GM12878 (cell line): ENCODE measurements at regions not wholly inside any gene's neighbourhood (a gene's known extent, or its start where the extent isn't known, plus 50 kb on each side); places are given as distances from the start of the nearest gene placed in this dataset.

Source experiments
- CBFB ChIP-seq: IDR thresholded peaks from 2 replicates; pipeline ENCODE4 v1.6.1; 2016; ENCODE audit warnings: antibody characterized with exemption, low read depth
- CEBPB ChIP-seq, 2 experiments: fragments of 150-350 bp in 1 of 2; IDR thresholded peaks; 2 replicates each; pipeline ENCODE4 v1.6.1; 2012 to 2014; ENCODE audit warnings: low read depth in 2 of 2, low read length in 2 of 2, borderline replicate concordance in 1 of 2, inconsistent platforms in 1 of 2
- HDGF ChIP-seq: fragments of 450-650 bp; IDR thresholded peaks from 2 replicates; pipeline ENCODE4 v1.6.1; 2016; ENCODE audit warnings: antibody characterized with exemption
- JUND ChIP-seq: IDR thresholded peaks from 2 replicates; pipeline ENCODE4 v1.6.1; 2012; ENCODE audit warnings: low read depth, mild to moderate bottlenecking, low read length, improper control_type of control experiment, moderate library complexity
- MYC ChIP-seq: IDR thresholded peaks from 2 replicates; pipeline ENCODE4 v1.6.1; 2011; ENCODE audit warnings: mild to moderate bottlenecking, low read length, moderate library complexity, inconsistent platforms; ENCODE audit not compliant: insufficient read depth, insufficient replicate concordance, insufficient read length, severe bottlenecking
- NFIC ChIP-seq: IDR thresholded peaks from 2 replicates; pipeline ENCODE4 v1.6.1; 2012; ENCODE audit warnings: low read depth, mild to moderate bottlenecking, inconsistent platforms, low read length, moderate library complexity
- POLR2A ChIP-seq: IDR thresholded peaks from 2 replicates; pipeline ENCODE4 v1.6.1; 2011; ENCODE audit warnings: low read depth, mild to moderate bottlenecking, low read length
- SRF ChIP-seq, 2 experiments: IDR thresholded peaks; 2 replicates each; pipeline ENCODE4 v1.6.1; 2011; ENCODE audit warnings: low read depth in 2 of 2, low read length in 2 of 2, mild to moderate bottlenecking in 1 of 2, moderate library complexity in 1 of 2
- ZNF687 ChIP-seq: fragments of 450-650 bp; IDR thresholded peaks from 2 replicates; pipeline ENCODE4 v1.6.1; 2017; ENCODE audit warnings: mild to moderate bottlenecking, moderate library complexity
- TF ChIP-seq, protein P1 (sequence below): IDR thresholded peaks from 2 replicates; pipeline ENCODE4 v1.6.1; 2012; ENCODE audit warnings: low read depth, low read length, improper control_type of control experiment
- TF ChIP-seq, protein P2 (sequence below), 3 experiments: IDR thresholded peaks in 2 of 3; conservative IDR thresholded peaks in 1 of 3; 2 replicates each; pipeline ENCODE4 v1.5.1; 2011; ENCODE audit warnings: low read depth in 3 of 3, low read length in 3 of 3, mild to moderate bottlenecking in 3 of 3, control low read depth in 2 of 3, moderate library complexity in 2 of 3, inconsistent platforms in 1 of 3, mixed read lengths in 1 of 3; ENCODE audit not compliant: control insufficient read depth in 2 of 3, insufficient read depth in 1 of 3; ENCODE audit errors: extremely low read depth in 1 of 3

- TF ChIP-seq, protein P1, sequence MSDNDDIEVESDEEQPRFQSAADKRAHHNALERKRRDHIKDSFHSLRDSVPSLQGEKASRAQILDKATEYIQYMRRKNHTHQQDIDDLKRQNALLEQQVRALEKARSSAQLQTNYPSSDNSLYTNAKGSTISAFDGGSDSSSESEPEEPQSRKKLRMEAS: no peak
- TF ChIP-seq CBFB (no peak), ZNF687 (no peak), NFIC (no peak), CEBPB (IDR thresholded peaks at IDR 0.05; ENCODE audit: borderline replicate concordance in 1 of 2, low read depth in 2 of 2, low read length in 2 of 2) (no peak), POLR2A (no peak), MYC (no peak), SRF (IDR thresholded peaks at IDR 0.05; ENCODE audit: low read depth in 2 of 2, low read length in 2 of 2) (no peak), HDGF (no peak), JUND (no peak)
- TF ChIP-seq, protein P2, sequence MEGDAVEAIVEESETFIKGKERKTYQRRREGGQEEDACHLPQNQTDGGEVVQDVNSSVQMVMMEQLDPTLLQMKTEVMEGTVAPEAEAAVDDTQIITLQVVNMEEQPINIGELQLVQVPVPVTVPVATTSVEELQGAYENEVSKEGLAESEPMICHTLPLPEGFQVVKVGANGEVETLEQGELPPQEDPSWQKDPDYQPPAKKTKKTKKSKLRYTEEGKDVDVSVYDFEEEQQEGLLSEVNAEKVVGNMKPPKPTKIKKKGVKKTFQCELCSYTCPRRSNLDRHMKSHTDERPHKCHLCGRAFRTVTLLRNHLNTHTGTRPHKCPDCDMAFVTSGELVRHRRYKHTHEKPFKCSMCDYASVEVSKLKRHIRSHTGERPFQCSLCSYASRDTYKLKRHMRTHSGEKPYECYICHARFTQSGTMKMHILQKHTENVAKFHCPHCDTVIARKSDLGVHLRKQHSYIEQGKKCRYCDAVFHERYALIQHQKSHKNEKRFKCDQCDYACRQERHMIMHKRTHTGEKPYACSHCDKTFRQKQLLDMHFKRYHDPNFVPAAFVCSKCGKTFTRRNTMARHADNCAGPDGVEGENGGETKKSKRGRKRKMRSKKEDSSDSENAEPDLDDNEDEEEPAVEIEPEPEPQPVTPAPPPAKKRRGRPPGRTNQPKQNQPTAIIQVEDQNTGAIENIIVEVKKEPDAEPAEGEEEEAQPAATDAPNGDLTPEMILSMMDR (IDR thresholded peaks at IDR 0.05 in 2 of 3, conservative IDR thresholded peaks at IDR 0.05 in 1 of 3; ENCODE audit: control insufficient read depth in 2 of 3, extremely low read depth in 1 of 3, insufficient read depth in 1 of 3, low read depth in 3 of 3, low read length in 3 of 3): no peak
Measured at GRCh38 chrX:99914635-99915034, 495.4 kb downstream of the PCDH19 start.
